HG03097 (cell line): ENCODE measurements at regions not wholly inside any gene's neighbourhood (a gene's known extent, or its start where the extent isn't known, plus 50 kb on each side); places are given as distances from the start of the nearest gene placed in this dataset.

Source experiments
- ATAC-seq: cut with Tn5 transposase; IDR thresholded peaks from one replicate; pipeline ENCODE4 v1.9.1; 2021; ENCODE audit not compliant: unreplicated experiment, low FRiP score

DNA sequence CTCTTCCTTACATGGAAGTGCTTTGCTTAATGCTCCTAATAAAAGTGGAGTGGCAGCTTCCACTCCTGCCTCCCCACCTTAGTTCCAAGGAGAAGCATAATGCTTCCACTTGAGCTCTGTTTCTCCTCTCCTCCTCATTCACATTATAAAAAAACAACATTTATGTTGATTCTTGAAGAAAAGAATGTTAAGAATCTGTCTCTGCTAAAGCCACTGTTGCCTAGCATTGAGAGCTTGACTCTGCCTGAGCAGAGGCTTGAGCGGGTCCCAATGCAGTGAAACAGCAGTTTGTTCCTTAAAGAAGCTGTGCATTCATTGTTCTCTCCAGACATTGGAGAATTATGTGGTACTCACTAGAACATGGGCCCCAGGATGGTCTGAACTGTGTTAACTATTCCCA lies 101.5 kb upstream of the GHR start:
- ATAC-seq = no peak

GRCh38 chr5:42337143-42337542 lies 86.1 kb upstream of the GHR start:
- no peak for ATAC-seq

- ATAC-seq = no peak
Measured at GRCh38 chr5:42337607-42338006, 85.6 kb upstream of the GHR start.

DNA sequence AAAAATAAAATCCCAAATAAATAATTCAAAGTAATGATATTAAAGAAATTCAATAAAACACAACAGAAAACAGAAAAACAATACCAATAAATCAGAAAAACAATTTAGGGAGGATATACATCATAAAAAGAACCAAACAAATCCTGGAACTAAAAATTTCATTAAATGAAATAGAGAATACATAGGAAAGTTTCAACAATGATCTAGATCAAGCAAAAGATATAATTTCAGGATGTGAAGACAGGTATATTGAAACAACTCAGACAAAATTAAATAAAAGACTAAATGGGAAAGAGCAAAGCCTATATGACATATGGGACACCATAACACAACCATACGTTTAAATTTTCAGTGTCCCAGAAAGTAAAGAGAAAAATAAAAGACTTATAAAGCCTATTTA lies 85.1 kb upstream of the GHR start:
- no peak for ATAC-seq

GRCh38 chr5:42349163-42349562 lies 74.1 kb upstream of the GHR start:
- ATAC-seq = no peak

DNA sequence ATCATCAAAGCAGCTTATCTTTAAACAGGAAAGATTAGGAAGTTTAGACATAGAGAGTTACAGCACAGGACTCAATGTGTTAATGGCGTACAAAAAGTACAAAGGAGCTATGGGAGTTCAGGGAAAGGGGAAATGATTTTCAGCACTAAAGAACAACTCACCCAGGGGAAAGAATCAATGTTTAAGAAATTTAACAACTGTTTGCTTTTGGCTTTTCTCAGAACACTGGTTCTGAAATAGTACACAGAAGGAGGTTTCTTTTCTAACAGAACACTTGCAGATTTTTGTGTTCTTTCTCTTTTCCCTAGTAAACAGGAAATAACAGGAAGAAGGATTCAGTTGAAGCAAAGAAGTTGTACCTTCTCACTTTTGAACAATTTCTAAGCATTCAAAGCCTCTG lies 71.3 kb upstream of the GHR start:
- no peak for ATAC-seq

GRCh38 chr5:42360056-42360455 lies 63.2 kb upstream of the GHR start:
- ATAC-seq = no peak

- ATAC-seq = no peak
Measured at GRCh38 chr5:42360616-42361314, 62.5 kb upstream of the GHR start.

GRCh38 chr5:42361315-42361688 lies 61.9 kb upstream of the GHR start:
- ATAC-seq = no peak

DNA sequence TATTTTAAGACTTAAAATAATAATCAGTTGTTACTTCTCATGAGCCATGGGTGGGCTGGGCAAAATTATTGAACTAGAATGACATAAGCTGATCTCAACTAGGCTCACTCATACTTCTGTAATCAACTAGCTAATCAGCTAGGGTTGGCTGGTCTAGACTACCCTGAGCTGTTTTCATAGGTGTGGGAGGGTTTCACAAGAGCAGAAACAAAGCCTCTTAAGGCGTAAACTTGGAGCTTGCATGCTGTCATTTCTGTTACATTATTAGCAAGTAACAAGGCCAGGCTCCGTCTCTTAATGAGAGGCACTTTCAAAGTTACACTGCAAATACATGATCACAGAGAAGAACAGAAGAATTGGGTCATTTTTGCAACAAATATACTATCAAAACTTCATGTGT lies 57.2 kb upstream of the GHR start:
- no peak for ATAC-seq
